Thyroid gland (tissue), 4 donors: ENCODE measurements at regions not wholly inside any gene's neighbourhood (a gene's known extent, or its start where the extent isn't known, plus 50 kb on each side); places are given as distances from the start of the nearest gene placed in this dataset.

Experiments
- DNase-seq, 2 donors: peaks; one replicate each; pipeline ENCODE4 v3.0.0-alpha.2; 2019
- H3K27ac ChIP-seq, 3 donors: fragments of 200-600 bp; sonication (generic); 1 replicate in 2 of 3; 2 replicates in 1 of 3; pipeline ENCODE4 v1.5.1; 2016 to 2019; ENCODE audit warnings: mild to moderate bottlenecking in 1 of 3, moderate library complexity in 1 of 3
- H3K27me3 ChIP-seq: fragments of 200-600 bp; sonication (generic); one replicate; pipeline ENCODE4 v1.5.1; 2019
- H3K36me3 ChIP-seq, 2 donors: fragments of 200-600 bp; sonication (generic); one replicate each; pipeline ENCODE4 v1.5.1; 2016 to 2019
- H3K4me1 ChIP-seq, 2 donors: fragments of 200-600 bp; sonication (generic); one replicate each; pipeline ENCODE4 v1.5.1; 2017 to 2019
- H3K4me3 ChIP-seq, 3 donors: fragments of 200-600 bp; sonication (generic); replicated peaks in 1 of 3; 1 replicate in 2 of 3; 2 replicates in 1 of 3; pipeline ENCODE4 v1.5.1; 2016; ENCODE audit warnings: mild to moderate bottlenecking in 1 of 3
- H3K9me3 ChIP-seq: fragments of 200-600 bp; sonication (generic); one replicate; pipeline ENCODE4 v1.5.1; 2017
- CTCF ChIP-seq, 6 experiments: fragments of 200-600 bp in 3 of 6; fragments of 450-650 bp in 3 of 6; sonication (generic) in 3 of 6; IDR thresholded peaks; one replicate each; pipeline ENCODE4 v1.5.1; 2016 to 2019; ENCODE audit warnings: antibody characterized with exemption in 6 of 6, mild to moderate bottlenecking in 2 of 6, inconsistent platforms in 1 of 6, moderate library complexity in 1 of 6
- POLR2A ChIP-seq, 2 donors: fragments of 450-650 bp; IDR thresholded peaks; one replicate each; pipeline ENCODE4 v1.6.1; 2017; ENCODE audit warnings: antibody characterized with exemption in 2 of 2, mild to moderate bottlenecking in 2 of 2, moderate library complexity in 1 of 2
- WGBS, 2 donors: methylation state at CpG; one replicate each; pipeline ENCODE4 v1.1.5; 2017; 5-methylcytosine and 5-hydroxymethylcytosine counted together
- intact Hi-C: fragments of 100-400 bp; cut with DNase I; formaldehyde crosslinking; loops from one replicate; pipeline ENCODE4 v1.15.1; 2023

GRCh38 chr5:12480487-12480886, 576.2 kb upstream of the CTNND2 start:
- H3K27ac ChIP-seq, result no peak overlapping the region
- no peaks in the 10 kb centered on the region for H3K4me1 ChIP-seq
- WGBS, 2 donors, result 85 to 88% methylated on average over 3 of the region's 3 CpGs
- TF ChIP-seq CTCF (IDR thresholded peaks at IDR 0.05), result no peak
- no peak for TF ChIP-seq POLR2A (IDR thresholded peaks at IDR 0.05)
- no peaks in the 10 kb centered on the region for H3K27me3 ChIP-seq
- no peak overlapping the region for H3K4me3 ChIP-seq
- intact Hi-C loops, result no loop called here
- no peaks in the 10 kb centered on the region for H3K36me3 ChIP-seq
- no peak for DNase-seq
- H3K9me3 ChIP-seq, result no peaks in the 10 kb centered on the region

GRCh38 chr5:12477554-12477953, 573.3 kb upstream of the CTNND2 start:
- WGBS, 2 donors, result 93 to 94% methylated on average over 2 of the region's 2 CpGs
- Histone ChIP-seq H3K27me3 (no peaks in the 10 kb centered on the region), H3K4me1 (no peaks in the 10 kb centered on the region), H3K27ac (no peak overlapping the region), H3K36me3 (no peaks in the 10 kb centered on the region), H3K4me3 (no peak overlapping the region), H3K9me3 (no peaks in the 10 kb centered on the region)
- DNase-seq, result no peak
- no peak for TF ChIP-seq CTCF (IDR thresholded peaks at IDR 0.05)
- no peak for TF ChIP-seq POLR2A (IDR thresholded peaks at IDR 0.05)
- intact Hi-C loops, result no loop called here

GRCh38 chr5:12467799-12468198, 563.6 kb upstream of the CTNND2 start:
- intact Hi-C loops, result no loop called here
- Histone ChIP-seq H3K9me3 (no peaks in the 10 kb centered on the region), H3K4me1 (no peaks in the 10 kb centered on the region), H3K27me3 (no peaks in the 10 kb centered on the region), H3K36me3 (no peaks in the 10 kb centered on the region), H3K4me3 (no peak overlapping the region), H3K27ac (no peak overlapping the region)
- TF ChIP-seq CTCF (IDR thresholded peaks at IDR 0.05) (no peak), POLR2A (IDR thresholded peaks at IDR 0.05) (no peak)
- DNase-seq, result no peak
- 92 to 100% methylated on average over 2 to 3 of the region's 4 CpGs for WGBS, 2 donors

- no peak for TF ChIP-seq POLR2A (IDR thresholded peaks at IDR 0.05)
- TF ChIP-seq CTCF (IDR thresholded peaks at IDR 0.05), result no peak
- WGBS, 2 donors, result 58 to 62% methylated on average over 8 of the region's 8 CpGs
These were observed 556.4 kb upstream of the CTNND2 start for GRCh38 chr5:12460493-12461261.

GRCh38 chr5:12459326-12459725, 555.1 kb upstream of the CTNND2 start:
- no peak for DNase-seq
- Histone ChIP-seq H3K9me3 (no peaks in the 10 kb centered on the region), H3K27ac (no peak overlapping the region), H3K4me1 (no peaks in the 10 kb centered on the region), H3K27me3 (no peaks in the 10 kb centered on the region), H3K4me3 (no peak overlapping the region), H3K36me3 (no peaks in the 10 kb centered on the region)
- TF ChIP-seq POLR2A (IDR thresholded peaks at IDR 0.05) (no peak), CTCF (IDR thresholded peaks at IDR 0.05) (no peak)
- WGBS, 2 donors, result 95 to 100% methylated on average over 1 of the region's 1 CpG
- intact Hi-C loops, result no loop called here

More at GRCh38 chr5:12460493-12461261, 556.4 kb upstream of the CTNND2 start:
- Histone ChIP-seq H3K4me3 (no peak overlapping the region), H3K27me3 (no peaks in the 10 kb centered on the region), H3K27ac (no peak overlapping the region), H3K9me3 (no peaks in the 10 kb centered on the region), H3K36me3 (no peaks in the 10 kb centered on the region), H3K4me1 (no peaks in the 10 kb centered on the region)
- intact Hi-C loops, result no loop called here
- DNase-seq, result no peak
